ENCODE measurements at regions not wholly inside any gene's neighbourhood (a gene's known extent, or its start where the extent isn't known, plus 50 kb on each side); places are given as distances from the start of the nearest gene placed in this dataset.

- TF ChIP-seq CTCF (conservative IDR thresholded peaks at IDR 0.05; ENCODE audit: low read length) (no peak), EZH2phosphoT487 (IDR thresholded peaks at IDR 0.05; ENCODE audit: borderline replicate concordance, low read depth, low read length) (no peak)
Observed at GRCh38 chr13:39886336-39886735, 230.9 kb downstream of the COG6 start.
